ENCODE measurements at regions not wholly inside any gene's neighbourhood (a gene's known extent, or its start where the extent isn't known, plus 50 kb on each side); places are given as distances from the start of the nearest gene placed in this dataset.
A peak's percentile ranks its signal among the peaks of the same experiment; 100 is the strongest.

DNA sequence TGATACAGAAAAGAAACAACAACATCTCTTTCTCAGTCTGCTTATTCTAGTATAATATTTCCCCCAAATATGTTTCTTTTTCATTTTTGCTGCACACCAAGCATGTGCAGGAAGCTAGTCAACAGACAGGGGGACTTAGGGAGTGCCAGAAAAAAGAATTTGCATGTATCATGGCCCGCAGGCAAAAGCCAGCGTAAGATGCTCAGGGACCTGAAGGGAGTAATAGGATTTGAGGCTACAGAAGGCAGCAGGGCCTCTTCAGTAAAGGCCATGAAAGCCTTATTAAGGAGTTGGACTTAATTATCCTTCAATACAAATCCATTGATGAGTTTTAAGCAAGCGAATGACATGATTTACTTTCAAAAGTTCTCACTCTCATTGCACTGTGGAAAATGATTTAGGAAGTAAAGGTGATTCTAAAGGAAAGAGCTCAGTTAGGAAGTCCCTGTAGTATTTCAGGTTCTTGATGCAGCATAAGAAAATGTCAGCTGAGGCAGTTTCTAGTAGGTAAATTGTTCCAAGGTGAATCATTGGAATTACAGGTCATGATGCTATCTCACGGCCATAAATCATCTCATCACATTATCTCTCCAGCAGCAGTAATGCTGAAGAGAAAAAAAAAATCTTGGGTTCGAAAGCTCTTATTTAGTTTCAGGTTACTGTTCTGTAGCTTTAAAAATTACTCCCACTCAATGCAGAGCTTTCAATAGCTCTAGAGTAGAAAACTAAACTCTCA lies 94.8 kb downstream of the PTCHD4 start:
- Mint-ChIP-seq H3K36me3 (ENCODE audit: unreplicated experiment) (no peaks in the 10 kb centered on the region), H3K4me1 (ENCODE audit: unreplicated experiment) (no peaks in the 10 kb centered on the region), H3K9me3 (ENCODE audit: unreplicated experiment) (no peaks in the 10 kb centered on the region), H3K27ac (ENCODE audit: unreplicated experiment) (no peak overlapping the region), H3K27me3 (ENCODE audit: unreplicated experiment) (peaks cover 4% of the 10 kb centered on the region), H3K4me3 (ENCODE audit: unreplicated experiment) (no peak overlapping the region)
- DNase-seq (ENCODE audit: extremely low spot score, unreplicated experiment) = no peak
- TF ChIP-seq, protein P1, sequence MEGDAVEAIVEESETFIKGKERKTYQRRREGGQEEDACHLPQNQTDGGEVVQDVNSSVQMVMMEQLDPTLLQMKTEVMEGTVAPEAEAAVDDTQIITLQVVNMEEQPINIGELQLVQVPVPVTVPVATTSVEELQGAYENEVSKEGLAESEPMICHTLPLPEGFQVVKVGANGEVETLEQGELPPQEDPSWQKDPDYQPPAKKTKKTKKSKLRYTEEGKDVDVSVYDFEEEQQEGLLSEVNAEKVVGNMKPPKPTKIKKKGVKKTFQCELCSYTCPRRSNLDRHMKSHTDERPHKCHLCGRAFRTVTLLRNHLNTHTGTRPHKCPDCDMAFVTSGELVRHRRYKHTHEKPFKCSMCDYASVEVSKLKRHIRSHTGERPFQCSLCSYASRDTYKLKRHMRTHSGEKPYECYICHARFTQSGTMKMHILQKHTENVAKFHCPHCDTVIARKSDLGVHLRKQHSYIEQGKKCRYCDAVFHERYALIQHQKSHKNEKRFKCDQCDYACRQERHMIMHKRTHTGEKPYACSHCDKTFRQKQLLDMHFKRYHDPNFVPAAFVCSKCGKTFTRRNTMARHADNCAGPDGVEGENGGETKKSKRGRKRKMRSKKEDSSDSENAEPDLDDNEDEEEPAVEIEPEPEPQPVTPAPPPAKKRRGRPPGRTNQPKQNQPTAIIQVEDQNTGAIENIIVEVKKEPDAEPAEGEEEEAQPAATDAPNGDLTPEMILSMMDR (IDR thresholded peaks at IDR 0.05) = no peak

DNA sequence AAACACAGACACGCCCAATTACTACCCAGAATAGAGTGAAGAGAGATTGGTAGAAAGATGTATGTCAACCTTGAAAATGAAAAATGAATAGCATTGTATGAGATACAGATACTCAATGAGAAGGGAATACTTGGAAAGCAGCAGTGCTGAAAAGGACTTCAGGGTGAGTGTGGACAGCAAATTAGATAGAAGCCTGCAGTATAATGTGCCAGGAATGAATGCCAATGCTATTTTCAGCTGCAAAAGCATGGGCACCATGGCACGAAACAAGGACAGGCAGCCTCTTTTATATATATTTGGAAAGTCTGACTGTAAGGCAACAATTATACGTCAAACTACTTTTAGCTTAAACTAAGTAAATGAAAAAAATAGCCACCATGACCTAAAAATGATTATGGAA lies 118.2 kb downstream of the PTCHD4 start:
- Mint-ChIP-seq H3K9me3 (ENCODE audit: unreplicated experiment) (no peaks in the 10 kb centered on the region), H3K4me1 (ENCODE audit: unreplicated experiment) (no peaks in the 10 kb centered on the region), H3K36me3 (ENCODE audit: unreplicated experiment) (no peaks in the 10 kb centered on the region), H3K27me3 (ENCODE audit: unreplicated experiment) (peaks cover 4% of the 10 kb centered on the region), H3K4me3 (ENCODE audit: unreplicated experiment) (no peak overlapping the region), H3K27ac (ENCODE audit: unreplicated experiment) (no peak overlapping the region)
- DNase-seq (ENCODE audit: extremely low spot score, unreplicated experiment) = no peak
- TF ChIP-seq, protein P1 (IDR thresholded peaks at IDR 0.05) = no peak

DNA sequence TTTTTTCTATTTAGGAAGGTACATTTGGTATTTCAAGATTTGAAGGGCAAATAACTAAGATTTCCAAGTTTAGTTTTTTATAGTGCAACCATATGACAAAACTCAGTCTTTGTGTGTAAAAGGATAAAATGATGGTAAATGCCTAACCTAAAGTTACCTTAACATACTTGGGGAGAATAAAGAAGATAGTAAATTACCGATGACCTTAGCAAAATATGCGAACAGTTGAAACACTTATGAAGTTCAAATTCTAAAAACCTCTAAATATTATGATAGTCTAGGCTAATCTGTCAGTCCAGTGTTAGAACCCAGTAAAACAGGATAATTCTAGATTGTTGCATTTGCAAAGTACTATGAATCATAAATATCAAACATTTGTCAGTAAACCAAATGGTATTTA lies 127.5 kb downstream of the PTCHD4 start:
- Mint-ChIP-seq H3K27ac (ENCODE audit: unreplicated experiment) (peak overlapping the region; percentile 8), H3K4me3 (ENCODE audit: unreplicated experiment) (no peak overlapping the region), H3K4me1 (ENCODE audit: unreplicated experiment) (peaks cover 24% of the 10 kb centered on the region), H3K36me3 (ENCODE audit: unreplicated experiment) (no peaks in the 10 kb centered on the region), H3K9me3 (ENCODE audit: unreplicated experiment) (no peaks in the 10 kb centered on the region), H3K27me3 (ENCODE audit: unreplicated experiment) (peaks cover 14% of the 10 kb centered on the region)
- TF ChIP-seq, protein P1 (IDR thresholded peaks at IDR 0.05) = no peak
- DNase-seq (ENCODE audit: extremely low spot score, unreplicated experiment) = no peak

- DNase-seq (ENCODE audit: extremely low spot score, unreplicated experiment) = no peak
- Mint-ChIP-seq H3K27me3 (ENCODE audit: unreplicated experiment) (peaks cover 16% of the 10 kb centered on the region), H3K27ac (ENCODE audit: unreplicated experiment) (no peak overlapping the region), H3K4me1 (ENCODE audit: unreplicated experiment) (peaks cover 24% of the 10 kb centered on the region), H3K36me3 (ENCODE audit: unreplicated experiment) (no peaks in the 10 kb centered on the region), H3K9me3 (ENCODE audit: unreplicated experiment) (no peaks in the 10 kb centered on the region), H3K4me3 (ENCODE audit: unreplicated experiment) (no peak overlapping the region)
- TF ChIP-seq, protein P1 (IDR thresholded peaks at IDR 0.05) = no peak
These were observed 133.7 kb downstream of the PTCHD4 start for GRCh38 chr6:47977314-47977713.

DNA sequence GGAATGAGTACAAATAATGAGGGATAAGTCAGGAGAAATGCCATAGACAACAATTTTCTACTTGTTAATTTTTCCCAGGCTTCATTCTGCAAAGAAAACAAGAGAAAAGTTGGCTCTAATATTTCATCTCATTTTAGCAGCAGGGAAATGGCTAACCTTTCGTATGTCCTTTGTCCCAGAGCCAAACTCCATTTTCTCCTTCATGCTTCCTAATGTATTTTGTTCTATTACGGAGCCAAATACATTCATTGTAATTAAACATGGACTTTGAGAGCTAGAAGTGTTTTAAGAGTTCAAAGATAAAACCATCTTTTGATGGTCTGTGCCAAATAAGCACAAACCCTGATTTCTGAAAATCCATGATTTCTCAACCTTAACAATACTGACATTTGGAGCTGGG lies 136.9 kb downstream of the PTCHD4 start:
- Mint-ChIP-seq H3K4me1 (ENCODE audit: unreplicated experiment) (peaks cover 11% of the 10 kb centered on the region), H3K27me3 (ENCODE audit: unreplicated experiment) (peaks cover 10% of the 10 kb centered on the region), H3K27ac (ENCODE audit: unreplicated experiment) (no peak overlapping the region), H3K4me3 (ENCODE audit: unreplicated experiment) (no peak overlapping the region), H3K36me3 (ENCODE audit: unreplicated experiment) (no peaks in the 10 kb centered on the region), H3K9me3 (ENCODE audit: unreplicated experiment) (no peaks in the 10 kb centered on the region)
- TF ChIP-seq, protein P1 (IDR thresholded peaks at IDR 0.05) = no peak
- no peak for DNase-seq (ENCODE audit: extremely low spot score, unreplicated experiment)
